ENCODE measurements at regions not wholly inside any gene's neighbourhood (a gene's known extent, or its start where the extent isn't known, plus 50 kb on each side); places are given as distances from the start of the nearest gene placed in this dataset.

- TF ChIP-seq POLR2AphosphoS5 (IDR thresholded peaks at IDR 0.05; ENCODE audit: insufficient read depth in 1 of 2, low read depth in 1 of 2) (no peak), CTCF (IDR thresholded peaks at IDR 0.05) (no peak)
Measured at GRCh38 chr7:49151146-49151545, 226.8 kb downstream of the CDC14C start.
